Fibroblast of lung (primary cell): ENCODE measurements at regions not wholly inside any gene's neighbourhood (a gene's known extent, or its start where the extent isn't known, plus 50 kb on each side); places are given as distances from the start of the nearest gene placed in this dataset.

Experiments
- DNase-seq, 2 donors: peaks; one replicate each; pipeline versions ENCODE4 v3.0.0 to v3.0.0-alpha.2; 2010; ENCODE audit warnings: low read depth in 2 of 2
- H2AFZ ChIP-seq: 2 replicates; pipeline ENCODE4 v1.5.1; 2012; ENCODE audit warnings: low read length, control low read depth, inconsistent platforms
- H3K27ac ChIP-seq: 2 replicates; pipeline ENCODE4 v1.5.1; 2011; ENCODE audit warnings: low read length, control low read depth; ENCODE audit not compliant: insufficient read depth
- H3K27me3 ChIP-seq: 2 replicates; pipeline ENCODE4 v1.5.1; 2011; ENCODE audit warnings: mild to moderate bottlenecking, low read length; ENCODE audit not compliant: control insufficient read depth, insufficient read depth
- H3K36me3 ChIP-seq: 2 replicates; pipeline ENCODE4 v1.5.1; 2011; ENCODE audit warnings: low read length; ENCODE audit not compliant: control insufficient read depth, insufficient read depth
- H3K4me1 ChIP-seq: 2 replicates; pipeline ENCODE4 v1.5.1; 2011; ENCODE audit warnings: low read length; ENCODE audit not compliant: control insufficient read depth, insufficient read depth; ENCODE audit errors: extremely low read depth
- H3K4me2 ChIP-seq: 2 replicates; pipeline ENCODE4 v1.5.1; 2011; ENCODE audit warnings: low read length, control low read depth; ENCODE audit not compliant: insufficient read depth; ENCODE audit errors: extremely low read depth
- H3K4me3 ChIP-seq, 4 experiments: fragments of 200-600 bp in 1 of 4; sonication (generic) in 1 of 4; replicated peaks in 1 of 4; 2 replicates each; pipeline ENCODE4 v1.5.1; 2011 to 2016; ENCODE audit warnings: low read length in 4 of 4, low read depth in 3 of 4, mild to moderate bottlenecking in 3 of 4, control low read depth in 2 of 4, inconsistent platforms in 1 of 4, mixed read lengths in 1 of 4; ENCODE audit not compliant: insufficient read depth in 1 of 4; ENCODE audit errors: control extremely low read depth in 1 of 4
- H3K79me2 ChIP-seq: 2 replicates; pipeline ENCODE4 v1.5.1; 2012; ENCODE audit warnings: mild to moderate bottlenecking, low read length, inconsistent platforms; ENCODE audit not compliant: control insufficient read depth, insufficient read depth
- H3K9ac ChIP-seq: 2 replicates; pipeline ENCODE4 v1.5.1; 2011; ENCODE audit warnings: mild to moderate bottlenecking, low read length, control low read depth; ENCODE audit not compliant: insufficient read depth
- H3K9me3 ChIP-seq: 2 replicates; pipeline ENCODE4 v1.5.1; 2012; ENCODE audit warnings: low read depth, low read length; ENCODE audit not compliant: control insufficient read depth, insufficient read depth
- H4K20me1 ChIP-seq: 2 replicates; pipeline ENCODE4 v1.5.1; 2011; ENCODE audit warnings: low read length; ENCODE audit not compliant: control insufficient read depth, insufficient read depth; ENCODE audit errors: extremely low read depth
- CTCF ChIP-seq, 2 donors: IDR thresholded peaks in 1 of 2; conservative IDR thresholded peaks in 1 of 2; 1 replicate in 1 of 2; 2 replicates in 1 of 2; pipeline ENCODE4 v1.5.1; 2011 to 2012; ENCODE audit warnings: low read length in 2 of 2, control low read depth in 1 of 2, inconsistent platforms in 1 of 2, low read depth in 1 of 2, mild to moderate bottlenecking in 1 of 2
- EZH2 ChIP-seq: IDR thresholded peaks from 2 replicates; pipeline ENCODE4 v1.5.1; 2012; ENCODE audit warnings: low read length, control low read depth, mild to moderate bottlenecking; ENCODE audit errors: missing control alignments

GRCh38 chr22:49607821-49608220 is 219.9 kb downstream of the BRD1 start:
- peaks cover 6% of the 10 kb centered on the region for H3K9me3 ChIP-seq
- no peak for TF ChIP-seq CTCF (conservative IDR thresholded peaks at IDR 0.05 in 1 of 2, IDR thresholded peaks at IDR 0.05 in 1 of 2; ENCODE audit: low read depth in 1 of 2, low read length in 2 of 2)
- TF ChIP-seq EZH2: no peak
- H3K27me3 ChIP-seq: no peaks in the 10 kb centered on the region

GRCh38 chr22:49606562-49607290 is 220.9 kb downstream of the BRD1 start:
- Histone ChIP-seq H3K27ac (no peak overlapping the region), H3K4me1 (no peaks in the 10 kb centered on the region), H3K27me3 (no peaks in the 10 kb centered on the region), H3K4me2 (no peak overlapping the region), H2AFZ (no peak overlapping the region), H3K9me3 (peaks cover 6% of the 10 kb centered on the region), H3K4me3 (no peak overlapping the region), H3K36me3 (no peaks in the 10 kb centered on the region), H3K79me2 (no peaks in the 10 kb centered on the region), H4K20me1 (no peaks in the 10 kb centered on the region), H3K9ac (no peak overlapping the region)
- DNase-seq: no peak
- no peak for TF ChIP-seq EZH2
- TF ChIP-seq CTCF (conservative IDR thresholded peaks at IDR 0.05 in 1 of 2, IDR thresholded peaks at IDR 0.05 in 1 of 2; ENCODE audit: low read depth in 1 of 2, low read length in 2 of 2): no peak

More at GRCh38 chr22:49607821-49608220, 219.9 kb downstream of the BRD1 start:
- Histone ChIP-seq H2AFZ (no peak overlapping the region), H4K20me1 (no peaks in the 10 kb centered on the region), H3K4me1 (no peaks in the 10 kb centered on the region), H3K4me2 (no peak overlapping the region), H3K79me2 (no peaks in the 10 kb centered on the region), H3K27ac (no peak overlapping the region), H3K4me3 (no peak overlapping the region), H3K9ac (no peak overlapping the region), H3K36me3 (no peaks in the 10 kb centered on the region)
- DNase-seq: no peak

- no peak overlapping the region for H3K27ac ChIP-seq
- no peaks in the 10 kb centered on the region for H3K79me2 ChIP-seq
- no peaks in the 10 kb centered on the region for H3K9me3 ChIP-seq
- no peaks in the 10 kb centered on the region for H3K4me1 ChIP-seq
- no peak overlapping the region for H3K9ac ChIP-seq
- TF ChIP-seq CTCF (conservative IDR thresholded peaks at IDR 0.05 in 1 of 2, IDR thresholded peaks at IDR 0.05 in 1 of 2; ENCODE audit: low read depth in 1 of 2, low read length in 2 of 2) (no peak), EZH2 (no peak)
- H2AFZ ChIP-seq: no peak overlapping the region
- no peak overlapping the region for H3K4me3 ChIP-seq
- H3K27me3 ChIP-seq: no peaks in the 10 kb centered on the region
- no peak for DNase-seq
- no peaks in the 10 kb centered on the region for H4K20me1 ChIP-seq
- no peaks in the 10 kb centered on the region for H3K36me3 ChIP-seq
- no peak overlapping the region for H3K4me2 ChIP-seq
Measured at GRCh38 chr22:49604732-49605302, 222.9 kb downstream of the BRD1 start.
